GM21619 (cell line): ENCODE measurements at regions not wholly inside any gene's neighbourhood (a gene's known extent, or its start where the extent isn't known, plus 50 kb on each side); places are given as distances from the start of the nearest gene placed in this dataset.

Source experiments
- ATAC-seq: cut with Tn5 transposase; IDR thresholded peaks from one replicate; pipeline ENCODE4 v1.9.1; 2021; ENCODE audit not compliant: unreplicated experiment

DNA sequence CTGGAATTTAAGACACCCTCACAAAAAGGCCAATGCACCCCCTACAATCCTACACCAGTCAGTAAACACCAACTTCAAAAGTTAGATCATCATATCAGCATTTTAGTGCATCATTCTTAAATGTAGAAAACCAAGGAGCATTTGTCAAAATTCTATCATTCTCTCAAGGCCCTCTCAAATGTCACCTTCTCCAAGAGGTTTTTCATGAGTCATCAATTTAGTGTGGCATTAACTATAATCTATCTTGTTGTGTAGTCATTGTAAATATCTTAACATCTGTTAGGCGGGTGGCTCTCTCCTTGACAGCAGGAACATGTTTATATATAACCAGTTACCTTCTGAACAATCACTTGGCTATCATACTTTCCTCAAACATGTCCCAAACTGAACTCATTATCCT lies 62.1 kb upstream of the G2E3 start:
- no peak for ATAC-seq

DNA sequence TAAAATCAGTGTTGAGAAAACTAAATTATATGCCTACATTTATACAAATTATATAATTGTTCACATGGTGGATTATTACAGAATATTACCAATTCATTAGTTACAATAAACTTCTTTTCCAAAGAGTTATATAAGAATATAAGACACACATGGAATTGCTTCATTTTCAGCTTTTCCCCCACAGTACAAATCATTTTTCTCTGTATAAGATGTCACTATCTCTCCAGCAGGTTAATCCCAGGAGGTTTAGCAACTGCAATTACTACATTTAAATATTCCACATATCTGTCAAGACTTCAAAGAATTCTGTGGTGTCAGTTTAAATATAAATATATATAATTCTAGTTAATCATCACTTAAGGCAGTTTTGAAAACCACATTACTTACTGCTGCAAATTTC lies 59.6 kb upstream of the G2E3 start:
- ATAC-seq: no peak

DNA sequence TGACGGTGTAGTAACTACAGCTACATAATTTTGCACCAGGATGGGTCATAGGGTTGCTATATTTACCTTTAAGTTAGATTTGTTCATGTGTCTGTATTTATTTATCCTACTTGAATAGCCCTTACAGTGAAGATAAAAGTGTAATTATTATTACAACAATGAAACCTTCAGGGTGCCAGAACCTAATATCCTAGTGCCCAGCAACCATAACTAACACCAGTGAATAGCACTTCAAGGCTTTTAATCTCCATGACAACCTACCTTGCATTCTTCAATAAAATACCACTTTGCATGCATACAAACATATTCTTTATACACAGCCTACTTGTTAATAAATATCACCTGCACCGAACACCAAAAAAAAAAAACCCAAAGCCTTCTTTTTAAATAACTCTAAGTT lies 58.7 kb upstream of the G2E3 start:
- no peak for ATAC-seq

DNA sequence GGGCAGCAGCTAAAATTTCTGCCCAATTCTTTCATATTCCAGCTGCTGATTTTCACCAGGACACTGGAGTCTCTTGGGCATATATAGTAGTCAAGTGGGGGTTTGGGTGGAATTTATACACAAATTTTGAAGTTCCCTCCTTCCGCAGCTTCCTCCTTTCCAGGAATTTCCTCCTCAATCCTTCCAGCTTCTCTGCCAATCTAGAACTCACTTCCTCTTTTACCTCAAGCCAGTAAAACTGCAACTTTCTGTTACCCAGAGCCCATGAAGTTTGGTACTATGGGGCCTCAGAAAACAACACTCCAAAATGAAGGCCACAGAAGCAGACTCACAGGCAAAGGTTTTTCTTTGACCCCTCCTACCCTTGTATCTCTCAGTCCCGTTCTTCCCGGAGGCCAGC lies 51.7 kb upstream of the G2E3 start:
- no peak for ATAC-seq
